ENCODE measurements at regions not wholly inside any gene's neighbourhood (a gene's known extent, or its start where the extent isn't known, plus 50 kb on each side); places are given as distances from the start of the nearest gene placed in this dataset.
A peak's percentile ranks its signal among the peaks of the same experiment; 100 is the strongest.
"Not testable (repeated sequence)": the region's sequence is repeated elsewhere in the genome, so short reads cannot be mapped to it uniquely, and the experiment has no call there.

DNA sequence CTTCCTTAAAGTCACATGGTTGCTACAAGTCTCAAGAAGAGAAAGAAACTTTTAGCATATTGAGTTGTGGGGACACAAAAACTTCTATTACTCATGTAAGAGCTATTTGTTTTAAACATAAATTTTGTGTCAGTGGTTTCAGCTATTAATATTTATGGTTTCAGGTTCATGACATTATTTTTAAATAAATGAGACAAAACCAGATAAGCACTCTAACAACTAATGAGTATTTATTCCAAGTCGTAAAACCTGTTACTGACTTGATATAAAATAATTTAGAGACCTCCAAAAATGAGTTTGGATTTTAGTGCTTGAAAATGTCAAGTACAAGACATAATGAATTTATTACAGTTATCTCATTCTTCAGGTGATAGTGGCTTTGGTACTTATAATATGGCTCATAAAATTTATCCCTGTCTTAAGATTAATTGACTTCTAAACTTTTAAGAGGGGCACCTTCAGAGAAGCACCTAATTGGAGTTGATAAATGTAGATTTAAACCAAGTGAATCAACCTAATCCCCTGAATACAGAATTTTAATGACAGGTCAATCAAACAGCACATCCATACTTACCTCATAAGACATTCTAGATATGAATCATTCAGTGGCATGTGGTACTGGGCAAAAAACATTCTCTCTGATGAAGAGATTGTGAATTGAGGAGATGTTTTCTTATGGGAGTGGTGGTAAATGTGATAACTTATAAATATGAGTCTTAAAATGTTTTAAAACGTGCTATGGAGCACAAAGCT is 167.7 kb upstream of the PTGFR start:
- no peak overlapping the region for H3K4me3 ChIP-seq (ENCODE audit: low read length in 2 of 2)

DNA sequence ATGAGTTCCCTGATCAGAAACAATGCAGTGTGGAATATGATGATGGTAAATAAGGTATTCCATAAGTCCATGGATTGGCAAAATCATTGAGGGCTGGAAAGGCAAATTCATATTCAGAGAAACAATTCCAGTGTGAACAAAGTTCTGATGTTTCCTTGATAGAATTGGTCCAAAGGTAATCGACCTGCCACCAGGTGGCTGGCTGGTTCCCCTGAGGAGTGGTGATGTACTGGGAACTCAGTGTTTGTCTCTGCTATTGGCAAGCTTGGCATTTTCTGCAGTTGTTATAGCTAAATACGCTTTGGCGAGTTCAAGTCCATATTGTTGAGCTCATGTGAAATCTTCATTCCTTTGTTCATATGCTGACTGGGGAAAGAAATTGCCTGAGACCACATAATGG is 165.5 kb upstream of the PTGFR start:
- H3K36me3 ChIP-seq (ENCODE audit: control insufficient read depth in 1 of 2, insufficient read depth in 2 of 2, low read length in 1 of 2): no peaks in the 10 kb centered on the region
- no peak overlapping the region for H3K4me3 ChIP-seq (ENCODE audit: low read length in 2 of 2)
- ATAC-seq (ENCODE audit: low FRiP score) (no peak), DNase-seq (no peak)
- no peaks in the 10 kb centered on the region for H3K27me3 ChIP-seq (ENCODE audit: control insufficient read depth in 1 of 2, insufficient read depth in 2 of 2, low read length in 1 of 2)
- H3K27ac ChIP-seq (ENCODE audit: low read depth in 1 of 2, low read length in 2 of 2): no peak overlapping the region
- peaks cover 2% of the 10 kb centered on the region for H3K9me3 ChIP-seq (ENCODE audit: control insufficient read depth, low read length)
- intact Hi-C loops (cut with DNase I): no loop called here
- H3K4me1 ChIP-seq (ENCODE audit: control insufficient read depth in 1 of 2, insufficient read depth in 2 of 2, low read length in 2 of 2): no peaks in the 10 kb centered on the region
- 60 to 77% methylated on average over 3 of the region's 3 CpGs for WGBS, 2 donors

More for the DNA sequence above, 167.7 kb upstream of the PTGFR start:
- Histone ChIP-seq H3K4me1 (ENCODE audit: control insufficient read depth in 1 of 2, insufficient read depth in 2 of 2, low read length in 2 of 2) (no peaks in the 10 kb centered on the region), H3K9me3 (ENCODE audit: control insufficient read depth, low read length) (no peaks in the 10 kb centered on the region), H3K27ac (ENCODE audit: low read depth in 1 of 2, low read length in 2 of 2) (no peak overlapping the region), H3K36me3 (ENCODE audit: control insufficient read depth in 1 of 2, insufficient read depth in 2 of 2, low read length in 1 of 2) (no peaks in the 10 kb centered on the region), H3K27me3 (ENCODE audit: control insufficient read depth in 1 of 2, insufficient read depth in 2 of 2, low read length in 1 of 2) (no peaks in the 10 kb centered on the region)
- ATAC-seq (ENCODE audit: low FRiP score): no peak
- 11 to 28% methylated on average over 2 of the region's 2 CpGs for WGBS, 2 donors
- intact Hi-C loops (cut with DNase I): no loop called here
- DNase-seq: no peak

DNA sequence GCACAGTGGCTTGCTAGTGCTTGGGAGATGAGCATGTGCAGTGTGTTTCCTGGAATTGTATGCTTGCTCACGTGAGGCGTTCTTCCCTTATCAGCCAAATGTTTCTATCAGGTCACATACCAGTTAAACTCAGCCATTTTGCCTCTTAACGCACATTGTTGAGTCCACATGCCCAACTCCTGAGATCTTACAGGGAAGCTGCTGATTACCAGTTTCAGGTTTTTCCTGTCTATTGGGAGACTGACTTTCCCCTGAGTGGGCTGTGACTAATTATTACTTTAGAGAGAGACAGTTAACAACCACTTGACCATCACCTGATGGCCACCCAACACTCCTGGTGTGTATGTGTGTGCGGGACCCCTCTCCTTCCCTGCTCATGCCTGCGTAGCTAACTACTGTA is 161.3 kb upstream of the PTGFR start:
- no peaks in the 10 kb centered on the region for H3K4me1 ChIP-seq (ENCODE audit: control insufficient read depth in 1 of 2, insufficient read depth in 2 of 2, low read length in 2 of 2)
- intact Hi-C loops (cut with DNase I): no loop called here
- H3K36me3 ChIP-seq (ENCODE audit: control insufficient read depth in 1 of 2, insufficient read depth in 2 of 2, low read length in 1 of 2): no peaks in the 10 kb centered on the region
- DNase-seq (no peak), ATAC-seq (ENCODE audit: low FRiP score) (no peak)
- H3K9me3 ChIP-seq (ENCODE audit: control insufficient read depth, low read length): peaks cover 2% of the 10 kb centered on the region
- H3K27me3 ChIP-seq (ENCODE audit: control insufficient read depth in 1 of 2, insufficient read depth in 2 of 2, low read length in 1 of 2): no peaks in the 10 kb centered on the region
- H3K27ac ChIP-seq (ENCODE audit: low read depth in 1 of 2, low read length in 2 of 2): no peak overlapping the region
- H3K4me3 ChIP-seq (ENCODE audit: low read length in 2 of 2): no peak overlapping the region
- 66 to 69% methylated on average over 5 of the region's 5 CpGs for WGBS, 2 donors

DNA sequence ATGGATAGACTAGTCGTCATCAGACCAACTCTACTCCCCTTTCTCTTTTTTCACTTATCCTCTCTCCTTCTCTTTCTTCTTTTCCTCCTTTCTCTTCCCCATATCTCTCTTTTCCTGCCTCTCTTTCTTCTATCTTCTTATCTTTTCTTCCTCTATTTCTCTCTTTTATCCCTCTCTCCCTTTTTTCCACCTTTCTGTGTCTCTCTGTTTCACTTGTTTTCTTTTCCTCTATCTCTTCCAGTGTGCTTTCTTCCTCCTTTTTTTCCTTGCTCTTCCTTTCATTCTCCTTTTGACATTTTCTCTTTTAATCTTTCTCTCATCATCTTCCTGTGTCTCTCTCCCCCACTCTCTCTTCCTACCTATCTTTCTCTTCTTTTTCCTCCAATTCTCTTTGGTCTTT is 159.0 kb upstream of the PTGFR start:
- H3K9me3 ChIP-seq (ENCODE audit: control insufficient read depth, low read length): peaks cover 2% of the 10 kb centered on the region
- H3K27ac ChIP-seq (ENCODE audit: low read depth in 1 of 2, low read length in 2 of 2): no peak overlapping the region
- no peak for ATAC-seq (ENCODE audit: low FRiP score)
- no peak for DNase-seq
- no peaks in the 10 kb centered on the region for H3K36me3 ChIP-seq (ENCODE audit: control insufficient read depth in 1 of 2, insufficient read depth in 2 of 2, low read length in 1 of 2)
- no peak overlapping the region for H3K4me3 ChIP-seq (ENCODE audit: low read length in 2 of 2)
- no peaks in the 10 kb centered on the region for H3K4me1 ChIP-seq (ENCODE audit: control insufficient read depth in 1 of 2, insufficient read depth in 2 of 2, low read length in 2 of 2)
- intact Hi-C loops (cut with DNase I): no loop called here
- H3K27me3 ChIP-seq (ENCODE audit: control insufficient read depth in 1 of 2, insufficient read depth in 2 of 2, low read length in 1 of 2): no peaks in the 10 kb centered on the region
- WGBS, 2 donors: 48 to 55% methylated on average over 1 of the region's 1 CpG

DNA sequence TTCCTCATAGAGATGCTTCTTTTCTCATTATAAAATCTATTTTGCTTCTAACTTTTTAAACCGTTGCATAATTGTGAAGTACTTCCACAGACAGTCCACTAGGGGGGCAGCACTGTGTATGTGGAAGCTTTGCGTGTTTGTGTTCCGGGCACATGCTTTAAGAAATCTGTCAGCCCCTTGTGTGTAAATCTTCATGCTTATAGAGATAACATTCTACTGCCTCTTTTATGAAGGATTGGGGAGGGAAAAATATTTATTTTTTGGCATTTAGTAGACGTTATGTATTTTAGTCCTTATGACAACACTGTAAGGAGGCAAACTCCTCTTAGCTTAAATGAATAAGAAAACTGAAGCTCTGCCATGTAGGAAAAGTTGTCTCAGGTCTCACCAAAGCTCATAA is 157.3 kb upstream of the PTGFR start:
- no peaks in the 10 kb centered on the region for H3K36me3 ChIP-seq (ENCODE audit: control insufficient read depth in 1 of 2, insufficient read depth in 2 of 2, low read length in 1 of 2)
- peak; percentile 74 for ATAC-seq (ENCODE audit: low FRiP score)
- no peak for DNase-seq
- no peaks in the 10 kb centered on the region for H3K4me1 ChIP-seq (ENCODE audit: control insufficient read depth in 1 of 2, insufficient read depth in 2 of 2, low read length in 2 of 2)
- H3K27me3 ChIP-seq (ENCODE audit: control insufficient read depth in 1 of 2, insufficient read depth in 2 of 2, low read length in 1 of 2): no peaks in the 10 kb centered on the region
- 0 to 4% methylated on average over 4 of the region's 4 CpGs for WGBS, 2 donors
- H3K27ac ChIP-seq (ENCODE audit: low read depth in 1 of 2, low read length in 2 of 2): no peak overlapping the region
- intact Hi-C loops (cut with DNase I): no loop called here
- H3K9me3 ChIP-seq (ENCODE audit: control insufficient read depth, low read length): peaks cover 2% of the 10 kb centered on the region
- no peak overlapping the region for H3K4me3 ChIP-seq (ENCODE audit: low read length in 2 of 2)

DNA sequence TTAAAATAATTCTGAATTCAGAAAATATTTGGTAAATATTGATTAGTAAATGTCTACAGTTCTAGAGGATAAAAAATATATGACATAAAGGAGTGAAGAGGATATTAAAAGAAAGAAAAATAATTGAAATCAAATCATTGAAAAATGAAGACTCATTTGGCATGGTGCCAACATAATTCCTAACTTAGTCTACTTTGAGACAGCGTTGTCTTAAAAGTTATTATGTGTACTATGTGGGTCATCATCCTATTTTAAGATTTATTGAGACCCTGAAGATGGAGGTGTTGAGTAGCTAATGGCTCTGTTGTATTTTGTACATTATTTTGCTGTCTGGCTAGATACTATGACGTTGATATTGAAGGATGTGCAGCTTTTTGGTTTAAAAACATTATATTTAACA is 156.7 kb upstream of the PTGFR start:
- no peak overlapping the region for H3K27ac ChIP-seq (ENCODE audit: low read depth in 1 of 2, low read length in 2 of 2)
- H3K4me3 ChIP-seq (ENCODE audit: low read length in 2 of 2): no peak overlapping the region
- no peaks in the 10 kb centered on the region for H3K27me3 ChIP-seq (ENCODE audit: control insufficient read depth in 1 of 2, insufficient read depth in 2 of 2, low read length in 1 of 2)
- ATAC-seq (ENCODE audit: low FRiP score) (peak; percentile 58), DNase-seq (no peak)
- H3K4me1 ChIP-seq (ENCODE audit: control insufficient read depth in 1 of 2, insufficient read depth in 2 of 2, low read length in 2 of 2): no peaks in the 10 kb centered on the region
- intact Hi-C loops (cut with DNase I): no loop called here
- H3K36me3 ChIP-seq (ENCODE audit: control insufficient read depth in 1 of 2, insufficient read depth in 2 of 2, low read length in 1 of 2): no peaks in the 10 kb centered on the region
- H3K9me3 ChIP-seq (ENCODE audit: control insufficient read depth, low read length): peaks cover 2% of the 10 kb centered on the region
- 9 to 23% methylated on average over 2 of the region's 2 CpGs for WGBS, 2 donors

DNA sequence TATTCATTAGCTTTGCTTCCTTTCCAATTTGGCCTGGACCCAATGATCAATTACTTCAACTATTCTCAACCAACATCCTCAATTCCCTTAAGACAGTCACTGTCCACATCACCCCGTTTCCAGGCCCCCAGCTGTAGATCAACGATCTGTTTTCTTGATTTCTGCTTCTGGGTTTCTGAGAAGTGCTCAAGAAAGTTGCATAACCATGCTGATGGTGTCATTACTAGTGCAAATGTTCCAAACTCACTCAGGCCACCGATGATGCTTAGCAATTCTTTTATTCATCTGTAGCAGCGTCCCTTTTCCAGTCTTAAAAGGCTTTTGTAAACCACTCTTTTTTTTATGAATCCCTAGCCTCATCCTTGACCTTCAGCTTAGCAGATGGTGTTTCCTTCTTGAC is 155.8 kb upstream of the PTGFR start:
- no peak for DNase-seq
- 75 to 79% methylated on average over 4 of the region's 4 CpGs for WGBS, 2 donors
- no peak overlapping the region for H3K4me3 ChIP-seq (ENCODE audit: low read length in 2 of 2)
- no peaks in the 10 kb centered on the region for H3K4me1 ChIP-seq (ENCODE audit: control insufficient read depth in 1 of 2, insufficient read depth in 2 of 2, low read length in 2 of 2)
- no peaks in the 10 kb centered on the region for H3K27me3 ChIP-seq (ENCODE audit: control insufficient read depth in 1 of 2, insufficient read depth in 2 of 2, low read length in 1 of 2)
- no peaks in the 10 kb centered on the region for H3K9me3 ChIP-seq (ENCODE audit: control insufficient read depth, low read length)
- no peaks in the 10 kb centered on the region for H3K36me3 ChIP-seq (ENCODE audit: control insufficient read depth in 1 of 2, insufficient read depth in 2 of 2, low read length in 1 of 2)
- H3K27ac ChIP-seq (ENCODE audit: low read depth in 1 of 2, low read length in 2 of 2): no peak overlapping the region
- intact Hi-C loops (cut with DNase I): no loop called here
- ATAC-seq (ENCODE audit: low FRiP score): peak; percentile 84

DNA sequence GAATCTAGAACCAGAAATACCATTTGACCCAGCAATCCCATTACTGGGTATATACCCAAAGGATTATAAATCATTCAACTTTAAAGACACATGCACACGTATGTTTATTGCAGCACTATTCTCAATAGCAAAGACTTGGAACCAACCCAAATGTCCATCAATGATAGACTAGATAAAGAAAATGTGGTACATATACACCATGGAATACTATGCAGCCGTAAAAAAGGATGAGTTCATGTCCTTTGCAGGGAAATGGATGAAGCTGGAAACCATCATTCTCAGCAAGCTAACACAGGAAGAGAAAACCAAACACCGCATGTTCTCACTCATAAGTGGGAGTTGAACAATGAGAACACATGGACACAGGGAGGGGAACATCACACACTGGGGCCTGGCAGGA is 154.0 kb upstream of the PTGFR start:
- H3K9me3 ChIP-seq (ENCODE audit: control insufficient read depth, low read length); H3K36me3 ChIP-seq (ENCODE audit: control insufficient read depth in 1 of 2, insufficient read depth in 2 of 2, low read length in 1 of 2); H3K27me3 ChIP-seq (ENCODE audit: control insufficient read depth in 1 of 2, insufficient read depth in 2 of 2, low read length in 1 of 2); intact Hi-C loops (cut with DNase I); H3K4me1 ChIP-seq (ENCODE audit: control insufficient read depth in 1 of 2, insufficient read depth in 2 of 2, low read length in 2 of 2); H3K27ac ChIP-seq (ENCODE audit: low read depth in 1 of 2, low read length in 2 of 2); DNase-seq; ATAC-seq (ENCODE audit: low FRiP score); H3K4me3 ChIP-seq (ENCODE audit: low read length in 2 of 2): not testable (repeated sequence)
- 77 to 89% methylated on average over 3 of the region's 3 CpGs for WGBS, 2 donors

DNA sequence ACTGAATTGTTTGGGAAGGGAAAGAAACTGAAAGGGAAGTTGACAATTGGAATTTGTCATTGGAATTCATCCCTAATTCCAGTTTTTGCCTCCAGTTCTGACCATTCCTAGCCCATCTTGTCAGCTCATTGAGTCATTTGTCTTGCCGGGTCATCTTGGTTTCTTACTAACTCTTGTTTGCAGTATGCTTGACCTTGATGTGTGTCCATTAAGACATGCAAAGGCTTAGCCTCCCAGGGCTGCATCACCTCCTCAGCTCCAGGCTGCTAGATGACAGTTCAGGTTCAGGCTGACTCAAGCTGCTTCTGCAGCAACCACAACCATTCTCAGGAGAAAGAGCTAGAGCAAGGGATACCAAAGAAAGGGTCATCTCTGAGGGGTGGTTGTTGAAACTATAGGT is 151.3 kb upstream of the PTGFR start:
- no peak for ATAC-seq (ENCODE audit: low FRiP score)
- WGBS, 2 donors: 84% methylated on average over 1 of the region's 1 CpG
- intact Hi-C loops (cut with DNase I): no loop called here
- Histone ChIP-seq H3K27ac (ENCODE audit: low read depth in 1 of 2, low read length in 2 of 2) (no peak overlapping the region), H3K36me3 (ENCODE audit: control insufficient read depth in 1 of 2, insufficient read depth in 2 of 2, low read length in 1 of 2) (no peaks in the 10 kb centered on the region), H3K27me3 (ENCODE audit: control insufficient read depth in 1 of 2, insufficient read depth in 2 of 2, low read length in 1 of 2) (no peaks in the 10 kb centered on the region), H3K4me3 (ENCODE audit: low read length in 2 of 2) (no peak overlapping the region), H3K4me1 (ENCODE audit: control insufficient read depth in 1 of 2, insufficient read depth in 2 of 2, low read length in 2 of 2) (no peaks in the 10 kb centered on the region), H3K9me3 (ENCODE audit: control insufficient read depth, low read length) (no peaks in the 10 kb centered on the region)
- DNase-seq: no peak
